ENCODE measurements at regions not wholly inside any gene's neighbourhood (a gene's known extent, or its start where the extent isn't known, plus 50 kb on each side); places are given as distances from the start of the nearest gene placed in this dataset.
A peak's percentile ranks its signal among the peaks of the same experiment; 100 is the strongest.

- no peak overlapping the region for H2AK5ac ChIP-seq (ENCODE audit: low read length, severe bottlenecking)
- no peak overlapping the region for H2BK12ac ChIP-seq (ENCODE audit: low read length in 2 of 2)
- H3K36me3 ChIP-seq (ENCODE audit: control insufficient read depth in 1 of 2, insufficient read depth in 2 of 2, low read depth in 1 of 2, low read length in 2 of 2), result no peaks in the 10 kb centered on the region
- no peak overlapping the region for H3K14ac ChIP-seq (ENCODE audit: low read length in 2 of 2)
- peaks cover 3% of the 10 kb centered on the region for H3K9me3 ChIP-seq (ENCODE audit: control insufficient read depth, low read length)
- H3K27ac ChIP-seq (ENCODE audit: low read length, poor library complexity, severe bottlenecking), result no peak overlapping the region
- H3K18ac ChIP-seq (ENCODE audit: low read depth in 1 of 2, low read length in 2 of 2), result no peak overlapping the region
- no peak overlapping the region for H3K4ac ChIP-seq (ENCODE audit: low read depth in 1 of 2, low read length in 2 of 2)
- DNase-seq, result no peak
- no peak overlapping the region for H3K4me3 ChIP-seq (ENCODE audit: insufficient read depth in 1 of 2, low read depth in 1 of 2, low read length in 2 of 2)
- H3K79me1 ChIP-seq (replicated peaks; ENCODE audit: low read length, poor library complexity, severe bottlenecking), result no peaks in the 10 kb centered on the region
- no peak overlapping the region for H2BK5ac ChIP-seq (ENCODE audit: low read depth, low read length, poor library complexity, severe bottlenecking)
- H2AFZ ChIP-seq (ENCODE audit: low read depth, low read length), result no peak overlapping the region
- no peak overlapping the region for H4K91ac ChIP-seq (ENCODE audit: low read length)
- H3K27me3 ChIP-seq (ENCODE audit: control insufficient read depth in 1 of 2, insufficient read depth in 1 of 2, low read length in 2 of 2), result peaks cover 0 to 29% of the 10 kb centered on the region in 2 experiments
- H3K23ac ChIP-seq (ENCODE audit: low read length in 2 of 2), result no peak overlapping the region
- H4K8ac ChIP-seq (ENCODE audit: low read length), result no peak overlapping the region
- no peak overlapping the region for H3K4me2 ChIP-seq (ENCODE audit: low read length, poor library complexity, severe bottlenecking)
- H2BK120ac ChIP-seq (ENCODE audit: low read depth, low read length), result no peak overlapping the region
- H2BK15ac ChIP-seq (ENCODE audit: low read depth, poor library complexity, severe bottlenecking), result no peak overlapping the region
- WGBS, result 72% methylated on average over 4 of the region's 4 CpGs
- H3K4me1 ChIP-seq (ENCODE audit: control insufficient read depth, insufficient read depth, low read depth, low read length), result peaks cover 1% of the 10 kb centered on the region
- no peak overlapping the region for H3K9ac ChIP-seq (ENCODE audit: low read length)
These were observed 122.5 kb upstream of the TRIM2 start for GRCh38 chr4:153081693-153082092.

GRCh38 chr4:153082322-153083301 is 121.6 kb upstream of the TRIM2 start:
- no peak overlapping the region for H2BK15ac ChIP-seq (ENCODE audit: low read depth, poor library complexity, severe bottlenecking)
- no peaks in the 10 kb centered on the region for H3K79me1 ChIP-seq (replicated peaks; ENCODE audit: low read length, poor library complexity, severe bottlenecking)
- H3K9ac ChIP-seq (ENCODE audit: low read length), result peak overlapping the region; percentile 63
- no peak overlapping the region for H4K91ac ChIP-seq (ENCODE audit: low read length)
- peaks cover 3% of the 10 kb centered on the region for H3K9me3 ChIP-seq (ENCODE audit: control insufficient read depth, low read length)
- no peak overlapping the region for H3K4ac ChIP-seq (ENCODE audit: low read depth in 1 of 2, low read length in 2 of 2)
- H3K27ac ChIP-seq (ENCODE audit: low read length, poor library complexity, severe bottlenecking), result no peak overlapping the region
- H2BK120ac ChIP-seq (ENCODE audit: low read depth, low read length), result no peak overlapping the region
- WGBS, result 85% methylated on average over 15 of the region's 15 CpGs
- H2AFZ ChIP-seq (ENCODE audit: low read depth, low read length), result no peak overlapping the region
- H3K36me3 ChIP-seq (ENCODE audit: control insufficient read depth in 1 of 2, insufficient read depth in 2 of 2, low read depth in 1 of 2, low read length in 2 of 2), result no peaks in the 10 kb centered on the region
- no peak overlapping the region for H3K4me3 ChIP-seq (ENCODE audit: insufficient read depth in 1 of 2, low read depth in 1 of 2, low read length in 2 of 2)
- H3K18ac ChIP-seq (ENCODE audit: low read depth in 1 of 2, low read length in 2 of 2), result no peak overlapping the region
- no peak overlapping the region for H3K23ac ChIP-seq (ENCODE audit: low read length in 2 of 2)
- H3K14ac ChIP-seq (ENCODE audit: low read length in 2 of 2), result peak overlapping the region in 1 of 2 experiments; percentile 55
- peak overlapping the region; percentile 41 for H2AK5ac ChIP-seq (ENCODE audit: low read length, severe bottlenecking)
- H3K4me1 ChIP-seq (ENCODE audit: control insufficient read depth, insufficient read depth, low read depth, low read length), result peaks cover 1% of the 10 kb centered on the region
- H2BK12ac ChIP-seq (ENCODE audit: low read length in 2 of 2), result no peak overlapping the region
- H3K4me2 ChIP-seq (ENCODE audit: low read length, poor library complexity, severe bottlenecking), result no peak overlapping the region
- no peak overlapping the region for H4K8ac ChIP-seq (ENCODE audit: low read length)
- peaks cover 0 to 34% of the 10 kb centered on the region in 2 experiments for H3K27me3 ChIP-seq (ENCODE audit: control insufficient read depth in 1 of 2, insufficient read depth in 1 of 2, low read length in 2 of 2)
- no peak overlapping the region for H2BK5ac ChIP-seq (ENCODE audit: low read depth, low read length, poor library complexity, severe bottlenecking)
- peak; percentile 13 for DNase-seq

GRCh38 chr4:153083447-153083947 is 120.7 kb upstream of the TRIM2 start:
- H3K27ac ChIP-seq (ENCODE audit: low read length, poor library complexity, severe bottlenecking), result no peak overlapping the region
- DNase-seq, result peak; percentile 82
- H2AFZ ChIP-seq (ENCODE audit: low read depth, low read length), result no peak overlapping the region
- H2BK12ac ChIP-seq (ENCODE audit: low read length in 2 of 2), result no peak overlapping the region
- H2AK5ac ChIP-seq (ENCODE audit: low read length, severe bottlenecking), result no peak overlapping the region
- H4K8ac ChIP-seq (ENCODE audit: low read length), result no peak overlapping the region
- H3K4me2 ChIP-seq (ENCODE audit: low read length, poor library complexity, severe bottlenecking), result no peak overlapping the region
- no peak overlapping the region for H3K14ac ChIP-seq (ENCODE audit: low read length in 2 of 2)
- no peak overlapping the region for H3K4me3 ChIP-seq (ENCODE audit: insufficient read depth in 1 of 2, low read depth in 1 of 2, low read length in 2 of 2)
- 11% methylated on average over 6 of the region's 7 CpGs for WGBS
- peak overlapping the region; percentile 26 for H2BK15ac ChIP-seq (ENCODE audit: low read depth, poor library complexity, severe bottlenecking)
- H3K9ac ChIP-seq (ENCODE audit: low read length), result peak overlapping the region; percentile 63
- H3K4ac ChIP-seq (ENCODE audit: low read depth in 1 of 2, low read length in 2 of 2), result no peak overlapping the region
- H3K23ac ChIP-seq (ENCODE audit: low read length in 2 of 2), result no peak overlapping the region
- H3K27me3 ChIP-seq (ENCODE audit: control insufficient read depth in 1 of 2, insufficient read depth in 1 of 2, low read length in 2 of 2), result peaks cover 0 to 34% of the 10 kb centered on the region in 2 experiments
- H3K18ac ChIP-seq (ENCODE audit: low read depth in 1 of 2, low read length in 2 of 2), result no peak overlapping the region
- H2BK5ac ChIP-seq (ENCODE audit: low read depth, low read length, poor library complexity, severe bottlenecking), result no peak overlapping the region
- no peaks in the 10 kb centered on the region for H3K79me1 ChIP-seq (replicated peaks; ENCODE audit: low read length, poor library complexity, severe bottlenecking)
- no peaks in the 10 kb centered on the region for H3K36me3 ChIP-seq (ENCODE audit: control insufficient read depth in 1 of 2, insufficient read depth in 2 of 2, low read depth in 1 of 2, low read length in 2 of 2)
- H3K4me1 ChIP-seq (ENCODE audit: control insufficient read depth, insufficient read depth, low read depth, low read length), result peaks cover 1% of the 10 kb centered on the region
- no peak overlapping the region for H4K91ac ChIP-seq (ENCODE audit: low read length)
- no peak overlapping the region for H2BK120ac ChIP-seq (ENCODE audit: low read depth, low read length)
- no peaks in the 10 kb centered on the region for H3K9me3 ChIP-seq (ENCODE audit: control insufficient read depth, low read length)

GRCh38 chr4:153084224-153084979 is 119.8 kb upstream of the TRIM2 start:
- Histone ChIP-seq H2BK15ac (ENCODE audit: low read depth, poor library complexity, severe bottlenecking) (no peak overlapping the region), H3K18ac (ENCODE audit: low read depth in 1 of 2, low read length in 2 of 2) (no peak overlapping the region), H2AK5ac (ENCODE audit: low read length, severe bottlenecking) (peak overlapping the region; percentile 6), H3K79me1 (replicated peaks; ENCODE audit: low read length, poor library complexity, severe bottlenecking) (no peaks in the 10 kb centered on the region), H3K9ac (ENCODE audit: low read length) (no peak overlapping the region), H4K8ac (ENCODE audit: low read length) (no peak overlapping the region), H2BK5ac (ENCODE audit: low read depth, low read length, poor library complexity, severe bottlenecking) (no peak overlapping the region), H3K4ac (ENCODE audit: low read depth in 1 of 2, low read length in 2 of 2) (no peak overlapping the region), H3K27me3 (ENCODE audit: control insufficient read depth in 1 of 2, insufficient read depth in 1 of 2, low read length in 2 of 2) (peaks cover 0 to 32% of the 10 kb centered on the region in 2 experiments), H3K4me2 (ENCODE audit: low read length, poor library complexity, severe bottlenecking) (no peak overlapping the region), H3K9me3 (ENCODE audit: control insufficient read depth, low read length) (no peaks in the 10 kb centered on the region), H2BK120ac (ENCODE audit: low read depth, low read length) (no peak overlapping the region), H4K91ac (ENCODE audit: low read length) (no peak overlapping the region), H2AFZ (ENCODE audit: low read depth, low read length) (no peak overlapping the region), H3K4me1 (ENCODE audit: control insufficient read depth, insufficient read depth, low read depth, low read length) (peaks cover 1% of the 10 kb centered on the region), H2BK12ac (ENCODE audit: low read length in 2 of 2) (no peak overlapping the region), H3K27ac (ENCODE audit: low read length, poor library complexity, severe bottlenecking) (no peak overlapping the region), H3K14ac (ENCODE audit: low read length in 2 of 2) (no peak overlapping the region), H3K36me3 (ENCODE audit: control insufficient read depth in 1 of 2, insufficient read depth in 2 of 2, low read depth in 1 of 2, low read length in 2 of 2) (no peaks in the 10 kb centered on the region), H3K4me3 (ENCODE audit: insufficient read depth in 1 of 2, low read depth in 1 of 2, low read length in 2 of 2) (no peak overlapping the region), H3K23ac (ENCODE audit: low read length in 2 of 2) (no peak overlapping the region)
- no peak for DNase-seq
- WGBS, result 90% methylated on average over 14 of the region's 15 CpGs

All from mesenchymal stem cell (in vitro differentiated cells and primary cell).